Suppressor macrophage (primary cell): ENCODE measurements at regions not wholly inside any gene's neighbourhood (a gene's known extent, or its start where the extent isn't known, plus 50 kb on each side); places are given as distances from the start of the nearest gene placed in this dataset.
"Not testable (repeated sequence)": the region's sequence is repeated elsewhere in the genome, so short reads cannot be mapped to it uniquely, and the experiment has no call there.

Source experiments
- DNase-seq, 4 experiments: peaks; one replicate each; pipeline ENCODE4 v3.0.0-alpha.2; 2020 to 2022

DNA sequence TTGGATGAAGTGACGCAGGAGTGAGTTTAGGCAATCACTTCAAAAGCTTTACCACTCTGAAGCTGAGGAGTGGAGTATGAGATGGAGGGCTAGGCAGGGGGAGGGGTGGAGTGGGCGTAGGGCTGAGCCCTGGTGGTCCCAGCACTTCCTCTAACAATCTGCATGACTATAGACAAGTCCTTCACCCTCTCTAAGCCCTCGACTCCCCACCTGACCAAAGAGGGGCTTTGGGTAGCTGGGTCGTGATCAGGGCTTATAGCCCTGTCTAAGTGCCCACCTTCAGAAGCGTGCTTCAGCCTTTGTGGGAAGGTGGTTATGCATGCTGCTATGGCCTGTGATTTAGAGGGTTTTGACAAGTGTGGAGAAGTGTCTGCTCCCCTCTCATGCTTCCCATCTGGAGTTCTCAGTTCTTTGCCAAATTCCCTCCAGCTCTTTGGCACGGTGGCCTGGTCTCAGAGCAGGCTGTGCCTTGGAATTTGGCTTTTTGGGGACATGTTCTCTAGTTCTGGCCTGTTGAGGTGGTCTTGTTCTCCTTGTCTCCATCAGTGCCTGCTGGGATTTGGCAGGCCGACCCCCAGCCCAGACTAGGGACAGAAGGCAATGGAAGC lies 53.0 kb downstream of the ACTBL2 start:
- no peak for DNase-seq

DNA sequence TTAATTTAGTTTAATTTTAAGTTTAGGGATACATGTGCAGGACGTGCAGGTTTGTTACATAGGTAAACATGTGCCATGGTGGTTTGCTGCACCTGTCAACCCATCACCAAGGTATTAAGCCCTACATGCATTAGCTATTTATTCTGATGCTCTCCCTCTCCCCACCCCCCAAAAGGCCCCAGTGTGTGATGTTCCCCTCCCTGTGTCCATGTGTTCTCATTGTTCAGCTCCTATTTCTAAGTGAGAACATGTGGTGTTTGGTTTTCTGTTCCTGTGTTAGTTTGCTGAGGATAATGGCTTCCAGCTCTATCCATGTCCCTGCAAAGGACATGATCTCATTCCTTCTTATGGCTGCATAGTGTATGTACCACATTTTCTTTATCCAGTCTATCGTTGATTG lies 53.6 kb downstream of the ACTBL2 start:
- not testable (repeated sequence) for DNase-seq

DNA sequence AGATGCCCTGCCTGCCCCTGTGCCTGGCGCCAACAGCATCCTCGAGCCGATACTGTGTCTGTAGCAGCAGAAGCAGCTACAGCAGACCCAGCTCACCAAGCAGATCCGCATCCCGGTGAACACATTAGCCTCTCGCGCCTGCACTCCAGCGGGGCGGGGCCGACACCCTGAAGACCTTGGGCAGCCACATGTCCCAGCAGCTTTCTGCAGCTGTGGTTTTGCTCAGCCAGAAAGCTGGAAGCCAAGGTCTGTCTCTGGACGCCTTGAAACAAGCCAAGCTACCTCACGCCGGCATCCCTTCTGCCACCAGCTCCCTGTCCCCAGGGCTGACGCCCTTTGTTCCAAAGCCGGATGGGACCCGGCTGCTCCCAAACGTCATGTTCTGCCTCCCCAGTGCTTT lies 59.6 kb downstream of the ACTBL2 start:
- DNase-seq: no peak

DNA sequence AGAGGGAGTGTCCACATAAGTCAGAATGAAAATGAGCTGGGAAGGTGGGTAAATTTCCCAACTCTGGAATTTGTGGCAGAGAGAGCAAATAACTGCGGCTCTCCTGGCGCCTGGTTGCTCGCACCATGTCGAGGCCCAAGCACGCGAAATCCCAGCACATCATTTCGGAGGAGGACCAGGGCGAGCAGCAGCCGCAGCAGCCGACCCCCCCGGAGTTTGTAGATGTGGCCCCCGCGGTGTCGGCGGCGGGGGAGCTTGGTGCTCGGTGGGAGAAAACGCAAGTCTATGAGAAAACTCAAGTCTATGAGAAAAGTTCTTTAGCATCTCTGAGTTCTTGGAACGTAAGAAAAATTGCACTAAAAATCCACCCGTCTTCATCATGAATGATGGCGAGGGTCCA lies 60.3 kb downstream of the ACTBL2 start:
- DNase-seq: no peak

DNA sequence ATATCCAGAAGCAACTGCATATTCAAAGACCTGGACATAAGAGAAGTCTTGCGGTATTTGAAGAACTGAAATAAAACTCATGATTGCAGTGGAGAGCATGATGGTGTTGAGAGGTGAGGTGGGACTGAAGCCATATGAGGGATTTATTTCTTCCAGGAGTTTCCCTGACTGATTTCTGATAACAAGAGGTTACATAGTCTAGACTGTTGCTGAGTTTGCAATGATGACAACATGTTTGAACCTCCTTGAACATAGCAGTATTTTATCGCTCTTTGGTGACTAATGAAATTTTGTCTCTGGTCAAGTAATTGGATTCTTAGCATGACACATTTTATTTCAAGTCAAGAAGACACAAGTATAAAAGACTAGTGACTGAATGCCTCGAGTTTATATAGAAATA lies 61.8 kb downstream of the ACTBL2 start:
- DNase-seq: no peak

DNA sequence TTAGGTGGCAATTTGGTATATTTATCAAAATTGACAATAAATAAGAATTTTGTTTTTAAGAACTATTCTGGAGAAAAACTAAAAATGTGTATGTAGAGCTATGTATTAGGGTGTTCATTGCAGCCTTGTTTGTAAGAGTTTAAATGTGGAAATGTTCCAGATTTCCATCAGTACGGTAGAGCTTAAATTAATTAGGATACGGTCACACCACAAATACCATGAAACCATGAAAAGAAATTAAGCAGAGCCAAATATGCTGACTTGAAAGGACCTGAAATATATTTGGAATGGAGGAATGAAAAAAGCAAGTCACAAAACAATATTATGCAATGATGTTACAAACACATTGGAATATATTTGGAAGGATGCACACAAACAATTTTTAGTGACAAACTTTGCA lies 64.6 kb downstream of the ACTBL2 start:
- no peak for DNase-seq

DNA sequence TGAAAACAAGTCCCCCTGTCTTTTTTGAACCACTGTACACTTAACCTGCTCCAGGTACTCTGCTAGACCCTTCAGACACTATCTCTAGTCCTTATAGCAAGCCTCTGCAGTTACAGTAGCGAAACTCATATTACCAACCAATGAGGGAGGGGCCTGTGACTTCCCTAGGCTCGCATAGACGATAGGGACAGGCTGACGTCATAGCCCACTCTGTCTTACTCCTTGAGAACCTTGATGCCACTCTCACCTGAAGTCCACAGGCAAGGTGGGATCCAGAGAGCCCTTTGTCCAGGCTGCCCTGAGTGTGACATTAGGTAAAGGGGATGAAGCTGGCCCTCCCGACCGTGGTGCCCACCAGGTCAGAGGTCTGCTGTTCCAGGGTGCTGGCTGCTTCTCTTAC lies 65.3 kb downstream of the ACTBL2 start:
- DNase-seq: no peak

DNA sequence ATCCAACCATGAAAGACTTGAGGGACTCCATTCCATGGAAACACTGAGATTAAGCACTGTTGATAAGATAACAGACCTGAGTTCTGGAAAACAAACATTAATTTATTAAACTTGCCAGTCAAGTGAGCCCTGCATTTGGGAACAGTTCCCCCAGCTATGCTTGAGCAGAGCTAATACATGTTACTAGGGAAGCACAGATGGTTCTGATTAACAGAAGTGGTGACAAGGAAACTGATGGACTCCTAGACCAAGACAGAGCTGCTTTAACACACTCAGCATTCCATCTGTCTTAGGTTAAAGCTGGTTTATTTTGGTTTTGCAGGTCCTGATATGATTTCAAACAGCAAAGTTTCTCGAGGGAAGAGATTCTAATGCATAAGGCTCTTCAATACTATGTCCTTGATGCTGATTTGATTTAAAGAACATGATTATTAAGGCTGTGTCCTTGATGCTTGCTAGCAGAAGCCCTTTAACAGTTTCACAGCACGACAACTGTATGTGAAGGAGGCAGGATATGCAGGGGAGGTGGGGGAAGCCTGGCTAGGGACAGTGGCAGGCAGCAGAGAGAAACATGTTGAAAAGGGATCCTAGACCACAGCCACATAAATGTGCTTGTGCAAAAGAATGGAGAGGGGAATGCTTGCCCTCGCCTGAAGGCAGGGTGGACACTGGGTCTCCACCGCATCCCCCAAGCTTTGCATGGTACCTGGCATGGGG lies 66.2 kb downstream of the ACTBL2 start:
- DNase-seq: no peak

DNA sequence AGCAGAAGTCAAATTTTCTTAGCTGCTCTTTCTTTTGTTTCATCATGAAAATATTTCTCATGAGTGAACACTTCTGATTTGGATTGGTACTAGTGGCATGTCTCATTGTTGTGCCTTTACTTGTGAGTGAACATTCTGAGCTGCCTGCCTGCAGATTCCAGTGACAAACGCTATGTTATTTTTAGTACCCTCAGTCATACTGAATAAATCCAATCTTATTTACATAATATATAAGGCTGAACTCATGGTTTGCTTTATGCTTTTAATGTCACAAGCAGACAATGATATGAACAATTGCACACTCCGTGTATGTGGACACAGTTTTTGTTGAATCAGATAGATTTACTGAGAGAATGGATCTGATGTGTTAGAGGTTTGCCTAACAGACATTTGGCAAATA lies 67.8 kb downstream of the ACTBL2 start:
- DNase-seq: no peak

DNA sequence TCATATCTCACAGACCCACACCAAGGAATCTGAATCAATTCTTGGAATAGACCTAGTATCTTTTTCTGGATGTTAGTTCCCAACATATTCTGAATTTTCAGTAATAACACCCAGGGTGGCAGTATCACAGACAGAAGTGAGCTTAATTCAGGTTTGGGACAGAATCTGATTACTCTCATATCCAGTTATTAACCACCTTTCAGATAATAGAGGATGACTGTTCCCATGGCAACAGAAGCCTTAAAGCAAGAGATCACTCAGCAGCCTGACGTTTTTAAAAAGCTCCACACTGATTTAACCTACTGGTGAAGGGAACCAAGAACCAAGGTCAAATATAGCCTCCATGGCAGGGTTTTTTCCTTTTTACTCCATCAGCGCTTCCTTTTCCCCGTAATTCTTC lies 68.4 kb downstream of the ACTBL2 start:
- DNase-seq: no peak

DNA sequence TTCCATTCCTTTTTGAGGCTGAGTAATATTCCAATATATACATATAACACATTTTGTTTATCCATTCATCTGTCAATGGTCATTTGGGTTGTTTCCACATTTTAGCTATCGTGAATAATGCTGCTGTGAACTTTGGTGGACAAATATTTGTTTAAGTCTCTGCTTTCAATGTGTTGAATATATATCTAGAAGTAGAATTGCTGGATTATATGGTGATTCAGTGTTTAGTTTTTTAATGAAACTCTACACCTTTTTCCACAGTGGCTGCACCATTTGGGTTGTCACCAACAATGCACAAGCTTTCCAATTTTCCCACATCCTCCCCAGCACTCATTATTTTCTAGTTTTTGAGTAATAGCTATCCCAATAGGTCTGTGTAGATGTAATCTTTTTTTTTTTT lies 69.5 kb downstream of the ACTBL2 start:
- DNase-seq: no peak

DNA sequence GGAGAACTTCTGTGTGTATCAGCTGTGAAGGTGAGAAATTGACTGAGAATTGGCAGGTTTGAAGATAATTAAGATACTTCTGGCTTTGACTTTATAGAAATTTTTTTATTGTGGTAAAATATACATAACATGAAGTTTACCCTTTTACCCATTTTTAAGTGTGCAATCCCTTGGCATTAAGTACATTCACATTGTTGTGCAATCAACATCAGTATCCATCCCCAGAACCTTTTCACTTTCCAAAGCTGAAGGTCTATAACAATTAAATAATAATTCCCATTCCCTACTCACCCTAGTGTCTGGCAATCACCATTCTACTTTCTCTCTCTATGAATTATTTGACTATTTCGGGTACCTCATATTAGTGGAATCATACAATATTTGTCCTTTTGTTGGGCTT lies 69.9 kb downstream of the ACTBL2 start:
- no peak for DNase-seq

DNA sequence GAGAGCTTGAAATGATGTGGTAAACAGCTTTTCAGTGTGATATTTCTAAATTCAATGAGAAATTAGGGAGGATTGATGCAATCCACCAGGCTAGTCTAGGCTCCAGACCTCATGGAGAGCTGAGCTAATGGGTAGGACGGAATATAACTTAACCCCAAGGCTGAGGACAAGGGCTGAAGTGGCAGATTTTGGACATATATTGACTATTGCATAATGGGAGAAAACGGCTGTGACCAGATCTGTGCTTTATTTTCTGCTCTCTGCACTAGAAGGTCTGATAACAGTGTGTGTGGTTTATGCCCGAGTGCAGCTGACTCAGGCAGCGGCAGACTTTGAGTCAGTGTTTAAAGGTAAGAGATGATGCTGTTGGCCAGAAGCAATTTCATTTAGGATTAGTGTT lies 70.6 kb downstream of the ACTBL2 start:
- peak in 2 of 4 experiments; percentile 11 to 34 for DNase-seq

DNA sequence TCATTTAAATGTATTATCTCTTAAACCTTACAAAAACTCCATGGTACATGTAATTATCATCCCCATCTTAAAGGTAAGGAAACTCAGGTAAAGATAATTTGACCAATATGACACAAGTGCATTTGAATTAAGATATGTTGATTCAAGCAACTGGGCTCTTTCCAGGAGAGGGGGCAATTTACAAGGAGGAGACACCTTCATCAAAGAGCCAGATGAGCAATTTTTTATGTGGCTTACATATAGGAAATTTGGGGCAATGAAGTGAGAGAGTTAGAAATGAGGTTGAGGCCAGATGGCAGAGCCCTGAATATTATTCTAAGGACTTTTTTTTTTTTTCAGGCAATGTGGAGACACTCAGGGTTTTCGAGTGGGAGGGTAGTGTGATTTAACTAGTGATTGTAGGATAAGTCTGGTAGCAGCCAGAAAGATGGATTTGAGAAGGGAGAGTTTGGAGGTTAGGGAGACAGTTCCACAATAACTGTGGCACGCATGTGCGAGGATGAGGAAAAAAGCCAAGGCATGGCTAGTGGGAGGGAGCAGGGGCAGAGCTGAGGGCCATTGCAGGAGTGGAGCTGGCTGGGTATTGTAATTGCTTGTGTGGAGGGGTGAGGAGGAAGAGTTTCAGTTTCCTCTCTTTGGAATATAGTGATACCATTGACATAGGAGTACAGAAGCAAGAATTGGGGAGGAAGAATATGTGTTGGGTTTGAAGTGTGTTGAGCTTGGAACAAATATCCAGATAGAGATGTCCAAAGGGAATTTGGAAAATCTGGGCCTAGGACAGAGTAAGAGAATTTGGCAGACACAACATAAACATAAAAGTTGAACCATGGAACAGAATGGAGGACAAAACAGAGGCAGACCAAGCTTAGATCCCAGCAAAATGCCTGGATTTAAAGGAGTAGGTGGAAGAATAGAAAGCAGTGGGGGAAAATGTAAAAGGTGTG lies 72.0 kb downstream of the ACTBL2 start:
- DNase-seq: no peak

DNA sequence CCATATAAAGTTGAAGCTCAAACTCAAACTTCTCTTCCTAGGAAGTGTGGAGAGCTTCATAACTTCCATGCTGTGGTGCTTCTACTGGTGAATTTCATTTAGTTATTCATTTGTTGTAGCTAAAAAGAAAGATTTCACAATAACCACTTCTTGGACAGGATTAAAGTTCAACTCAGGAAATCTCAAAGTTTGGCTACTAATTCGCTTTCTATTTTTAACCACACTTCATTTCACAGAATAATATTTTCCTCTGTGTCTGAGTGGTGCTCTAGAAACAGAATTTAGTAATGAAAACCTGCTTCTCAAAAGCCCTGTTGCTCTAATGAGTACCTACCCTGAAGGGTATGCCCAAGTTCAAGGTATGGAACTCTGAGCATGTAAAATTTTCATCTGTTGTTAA lies 73.9 kb downstream of the ACTBL2 start:
- DNase-seq: no peak

DNA sequence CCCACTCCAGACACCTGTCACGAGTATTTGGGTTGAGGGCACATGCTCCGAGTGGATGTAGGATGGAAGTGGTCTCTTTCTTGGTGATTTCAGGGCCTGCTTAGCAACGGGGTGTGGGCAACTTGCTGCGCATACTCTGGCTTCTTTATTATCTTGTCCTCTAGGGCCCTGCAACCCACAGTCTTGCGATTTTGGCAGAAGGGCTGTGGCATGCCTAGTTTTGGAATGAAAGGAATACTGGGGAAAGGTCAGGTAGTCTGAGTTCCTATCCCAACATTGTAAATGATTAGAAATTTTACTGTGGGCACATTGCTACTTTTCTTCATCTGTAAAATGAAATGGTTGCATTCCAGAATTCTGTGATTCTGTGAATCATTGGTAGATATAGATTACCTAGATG lies 74.3 kb downstream of the ACTBL2 start:
- DNase-seq: no peak

DNA sequence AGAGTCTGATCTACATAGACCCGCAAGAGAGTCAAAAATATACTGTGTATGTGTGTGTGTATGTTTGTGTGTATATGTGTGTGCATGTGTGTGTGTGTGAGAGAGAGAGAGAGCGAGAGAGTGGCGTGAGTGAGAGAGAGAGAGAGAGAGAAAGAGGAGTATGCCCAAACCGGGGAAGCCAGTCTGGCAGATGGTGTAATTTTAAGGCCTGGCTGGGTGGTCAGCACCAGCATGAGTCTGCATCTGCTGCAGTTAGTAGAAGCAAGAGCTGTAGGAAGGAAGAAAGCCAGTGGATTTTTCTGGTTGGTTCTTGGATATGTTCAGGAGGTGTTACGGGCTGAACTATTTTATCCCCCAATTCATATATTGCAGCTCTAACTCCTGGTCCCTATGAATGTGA lies 75.2 kb downstream of the ACTBL2 start:
- DNase-seq: no peak

DNA sequence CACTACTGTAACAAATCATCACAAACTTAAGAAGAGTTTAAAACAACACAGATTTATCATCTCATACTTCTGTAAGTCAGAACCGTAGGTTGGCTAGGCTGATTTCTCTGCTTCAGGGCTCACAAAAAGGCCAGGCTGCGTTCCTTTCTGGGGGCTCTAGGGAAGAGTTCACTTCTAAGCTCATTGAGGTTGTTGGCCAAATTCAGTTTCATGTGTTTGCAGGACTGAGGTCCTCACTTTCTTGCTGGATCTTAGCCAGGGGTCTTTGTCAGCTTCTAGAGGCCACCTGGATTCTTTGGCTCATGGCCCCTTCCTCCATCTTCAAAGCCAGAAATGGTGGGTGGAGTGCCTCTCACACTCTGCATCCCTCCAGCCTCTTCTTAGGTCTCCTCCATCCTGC lies 76.0 kb downstream of the ACTBL2 start:
- DNase-seq: no peak

DNA sequence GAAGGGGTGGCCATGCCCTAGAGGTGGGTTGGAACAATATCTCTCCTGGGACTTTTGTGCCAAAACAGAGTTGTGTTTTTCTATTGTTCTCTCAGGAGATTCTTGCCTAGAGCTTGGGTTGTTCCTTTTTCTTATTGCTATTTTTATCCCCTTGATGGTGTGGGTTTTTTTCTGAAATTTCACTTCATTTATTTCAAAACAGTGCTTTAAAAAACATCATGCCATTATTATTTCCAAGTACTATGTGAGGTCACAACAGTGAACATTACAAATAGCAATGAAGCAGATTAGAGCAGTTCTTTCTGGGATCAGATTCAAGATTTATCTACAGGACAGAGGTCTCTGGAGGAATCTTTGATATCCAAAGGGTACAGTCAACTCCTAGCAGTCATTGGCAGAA lies 76.6 kb downstream of the ACTBL2 start:
- DNase-seq: peak in 2 of 4 experiments; percentile 57 to 60

DNA sequence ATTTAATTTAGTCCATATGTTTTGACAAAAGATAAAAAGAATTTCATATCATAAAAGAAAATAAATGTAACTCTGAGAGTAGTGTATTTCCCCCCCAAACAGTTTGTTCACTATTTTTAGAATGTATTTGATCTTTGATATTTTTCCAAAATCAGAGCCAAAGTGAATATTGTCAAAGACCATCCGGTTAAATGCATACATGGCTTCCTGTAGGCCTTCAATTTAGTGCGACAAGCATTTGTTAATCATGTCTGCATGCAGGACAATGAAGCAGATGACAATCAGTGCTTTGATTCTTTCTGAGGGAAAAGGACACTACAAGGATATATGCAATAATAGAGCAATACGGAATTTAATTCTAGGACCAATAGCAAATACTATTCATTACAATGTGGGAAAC lies 79.8 kb downstream of the ACTBL2 start:
- no peak for DNase-seq

DNA sequence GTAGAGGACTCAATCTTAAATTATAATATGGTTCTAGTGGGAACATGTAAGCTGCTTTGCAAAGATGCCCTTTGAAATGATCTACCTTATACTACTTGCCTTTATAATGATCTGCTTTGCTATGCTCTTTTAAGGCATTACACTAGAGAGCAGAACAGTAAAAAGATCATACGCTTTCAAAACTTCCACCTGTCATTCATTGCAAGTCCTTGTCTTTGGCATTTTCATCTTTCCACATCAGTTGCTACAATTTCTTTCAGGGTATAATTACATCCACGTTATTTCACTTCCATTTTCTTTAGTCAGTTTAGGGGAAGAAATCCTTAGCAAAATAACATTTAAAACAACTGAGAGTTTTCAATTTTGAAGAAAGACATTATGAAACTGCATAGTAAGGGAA lies 80.3 kb downstream of the ACTBL2 start:
- no peak for DNase-seq

DNA sequence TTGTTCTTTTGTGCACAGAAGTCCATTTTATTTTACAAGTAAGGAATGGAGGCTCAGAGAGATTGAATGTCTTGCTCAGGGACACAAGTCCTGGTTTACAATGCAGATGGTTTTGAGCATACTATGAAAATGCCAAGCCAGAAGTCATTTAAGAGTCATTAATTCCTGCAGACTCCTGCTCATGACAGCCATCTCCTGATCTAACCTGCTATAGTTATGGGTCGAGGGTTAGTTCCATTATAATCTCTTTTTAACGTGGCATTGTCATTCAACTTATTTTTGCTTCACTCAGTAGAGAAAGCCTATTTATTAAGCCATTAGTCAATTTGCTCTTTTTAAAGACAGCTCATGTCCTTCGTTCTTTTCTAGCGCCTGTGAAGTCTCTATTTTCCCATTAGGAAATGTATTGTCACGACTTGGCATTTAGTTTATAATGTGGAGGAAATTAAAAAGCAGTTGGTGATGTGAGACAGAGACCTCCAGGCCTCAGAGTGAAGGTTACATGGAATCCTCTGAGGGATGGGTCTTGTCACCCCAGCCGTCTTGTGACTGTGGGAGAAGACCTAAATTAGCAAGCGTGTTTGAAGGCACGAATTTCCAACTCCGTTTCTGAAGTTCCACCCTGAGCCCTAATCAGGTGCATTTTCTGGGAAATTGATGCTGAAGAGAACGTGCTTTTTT lies 84.1 kb downstream of the ACTBL2 start:
- DNase-seq: no peak

DNA sequence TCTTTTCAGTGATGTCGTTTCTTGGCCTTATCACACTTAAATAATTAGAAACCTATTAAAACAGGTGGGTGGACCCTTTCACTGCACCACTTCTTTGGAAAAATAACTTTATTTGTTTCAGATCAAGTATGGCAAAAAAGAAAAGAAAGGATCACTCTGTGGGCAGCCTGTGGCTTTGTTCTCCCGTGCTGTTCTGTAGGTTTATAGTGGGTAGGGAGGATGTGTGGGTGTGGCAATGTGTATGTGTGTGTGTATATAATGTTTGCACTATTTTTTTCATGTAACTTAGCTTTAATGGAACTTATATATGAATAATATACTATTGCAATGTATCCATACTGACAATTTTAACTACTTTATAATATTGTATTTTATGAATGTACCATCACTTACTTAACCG lies 85.9 kb downstream of the ACTBL2 start:
- DNase-seq: no peak
